ENCODE measurements at regions not wholly inside any gene's neighbourhood (a gene's known extent, or its start where the extent isn't known, plus 50 kb on each side); places are given as distances from the start of the nearest gene placed in this dataset.

GRCh38 chr5:135108569-135108968, 74.5 kb upstream of the PITX1 start:
- TF ChIP-seq CREB1 (IDR thresholded peaks at IDR 0.05) (no peak), CREB1 (CRISPR knock-in tag; IDR thresholded peaks at IDR 0.05) (no peak), PCBP2 (optimal IDR thresholded peaks at IDR 0.05; ENCODE audit: low read depth, low read length, poor library complexity, severe bottlenecking) (no peak), REST (IDR thresholded peaks at IDR 0.05; ENCODE audit: borderline replicate concordance in 1 of 2, low read depth in 1 of 2, low read length in 2 of 2) (no peak), NR2C2 (CRISPR knock-in tag; IDR thresholded peaks at IDR 0.05; ENCODE audit: borderline replicate concordance) (no peak), ZFX (CRISPR knock-in tag; IDR thresholded peaks at IDR 0.05; ENCODE audit: low read depth) (no peak)

All from HepG2 (cell line).